Left colon (tissue), 2 donors: ENCODE measurements at regions not wholly inside any gene's neighbourhood (a gene's known extent, or its start where the extent isn't known, plus 50 kb on each side); places are given as distances from the start of the nearest gene placed in this dataset.
A peak's percentile ranks its signal among the peaks of the same experiment; 100 is the strongest.
"Not testable (repeated sequence)": the region's sequence is repeated elsewhere in the genome, so short reads cannot be mapped to it uniquely, and the experiment has no call there.

Source experiments
- ATAC-seq: fragments of 200-7000 bp; cut with Tn5 transposase; one replicate; pipeline ENCODE4 v1.9.1; 2020; ENCODE audit warnings: mild to moderate bottlenecking, moderate library complexity
- DNase-seq, 2 donors: peaks; one replicate each; pipeline ENCODE4 v3.0.0-alpha.2; 2020
- intact Hi-C, 2 donors: fragments of 100-400 bp; cut with DNase I in 1 of 2; cut with micrococcal nuclease in 1 of 2; formaldehyde crosslinking; loops; one replicate each; pipeline versions ENCODE4 v1.11.2 to v1.14.0; 2022; cut with DNase I, micrococcal nuclease
- donor health status: DM: no; HTN: no; CAD: no.
- donor health status: DM: yes; HTN: yes; CAD: no.

- no peak for ATAC-seq
- intact Hi-C loops: no loop called here
These were observed 224.5 kb upstream of the TAPT1 start for GRCh38 chr4:16450724-16451123.

GRCh38 chr4:16450031-16450430 lies 223.8 kb upstream of the TAPT1 start:
- intact Hi-C loops: no loop called here
- ATAC-seq (no peak), DNase-seq (no peak)

More at GRCh38 chr4:16450724-16451123, 224.5 kb upstream of the TAPT1 start:
- DNase-seq: no peak

- ATAC-seq (no peak), DNase-seq (no peak)
- intact Hi-C loops: no loop called here
These were observed 223.1 kb upstream of the TAPT1 start for GRCh38 chr4:16449406-16449805.

GRCh38 chr4:16448241-16448840 lies 222.1 kb upstream of the TAPT1 start:
- ATAC-seq (no peak), DNase-seq (no peak)
- intact Hi-C loops: no loop called here

- DNase-seq: no peak
- peak; percentile 40 for ATAC-seq
- intact Hi-C loops: loop anchor here in 1 of 2 donors (5.0 kb wide), 1 partner anchor 151 kb away; no protein-coding TSS in a partner anchor
These were observed 217.3 kb upstream of the TAPT1 start for GRCh38 chr4:16443504-16444088.

GRCh38 chr4:16442296-16442695 lies 216.0 kb upstream of the TAPT1 start:
- intact Hi-C loops: loop anchor here in 1 of 2 donors (5.0 kb wide), 1 partner anchor 150 kb away; no protein-coding TSS in a partner anchor
- ATAC-seq (no peak), DNase-seq (no peak)

- no peak for DNase-seq
These were observed 213.5 kb upstream of the TAPT1 start for GRCh38 chr4:16439768-16440167.

GRCh38 chr4:16438986-16439385 lies 212.7 kb upstream of the TAPT1 start:
- intact Hi-C loops: no loop called here
- DNase-seq: no peak
- ATAC-seq: no peak

More at GRCh38 chr4:16439768-16440167, 213.5 kb upstream of the TAPT1 start:
- intact Hi-C loops: loop anchor here in 1 of 2 donors (5.0 kb wide), 1 partner anchor 147 kb away; no protein-coding TSS in a partner anchor
- ATAC-seq: no peak

- ATAC-seq (no peak), DNase-seq (no peak)
- intact Hi-C loops: no loop called here
These were observed 211.6 kb upstream of the TAPT1 start for GRCh38 chr4:16437836-16438235.

- intact Hi-C loops: no loop called here
- ATAC-seq (no peak), DNase-seq (no peak)
These were observed 205.6 kb upstream of the TAPT1 start for GRCh38 chr4:16431866-16432265.

- DNase-seq: no peak
- ATAC-seq: no peak
- intact Hi-C loops: no loop called here
These were observed 192.5 kb upstream of the TAPT1 start for GRCh38 chr4:16418814-16419213.

GRCh38 chr4:16417198-16417597 lies 190.9 kb upstream of the TAPT1 start:
- intact Hi-C loops: no loop called here
- no peak for DNase-seq

GRCh38 chr4:16416601-16417000 lies 190.3 kb upstream of the TAPT1 start:
- no peak for ATAC-seq

More at GRCh38 chr4:16417198-16417597, 190.9 kb upstream of the TAPT1 start:
- no peak for ATAC-seq

GRCh38 chr4:16415751-16416150 lies 189.5 kb upstream of the TAPT1 start:
- intact Hi-C loops: no loop called here
- DNase-seq (no peak), ATAC-seq (no peak)

More at GRCh38 chr4:16416601-16417000, 190.3 kb upstream of the TAPT1 start:
- intact Hi-C loops: no loop called here
- no peak for DNase-seq

- no peak for DNase-seq
- no peak for ATAC-seq
These were observed 187.7 kb upstream of the TAPT1 start for GRCh38 chr4:16413814-16414555.

GRCh38 chr4:16411501-16412085 lies 185.3 kb upstream of the TAPT1 start:
- ATAC-seq: no peak
- no peak for DNase-seq
- intact Hi-C loops: no loop called here

More at GRCh38 chr4:16413814-16414555, 187.7 kb upstream of the TAPT1 start:
- intact Hi-C loops: no loop called here

GRCh38 chr4:16393216-16393615 lies 166.9 kb upstream of the TAPT1 start:
- intact Hi-C loops, ATAC-seq, DNase-seq: not testable (repeated sequence)

- no peak for DNase-seq
- no peak for ATAC-seq
- intact Hi-C loops: no loop called here
These were observed 164.9 kb upstream of the TAPT1 start for GRCh38 chr4:16391196-16391595.

GRCh38 chr4:16387448-16387847 lies 161.2 kb upstream of the TAPT1 start:
- intact Hi-C loops: no loop called here
- no peak for DNase-seq
- ATAC-seq: no peak
